ENCODE measurements at regions not wholly inside any gene's neighbourhood (a gene's known extent, or its start where the extent isn't known, plus 50 kb on each side); places are given as distances from the start of the nearest gene placed in this dataset.

DNA sequence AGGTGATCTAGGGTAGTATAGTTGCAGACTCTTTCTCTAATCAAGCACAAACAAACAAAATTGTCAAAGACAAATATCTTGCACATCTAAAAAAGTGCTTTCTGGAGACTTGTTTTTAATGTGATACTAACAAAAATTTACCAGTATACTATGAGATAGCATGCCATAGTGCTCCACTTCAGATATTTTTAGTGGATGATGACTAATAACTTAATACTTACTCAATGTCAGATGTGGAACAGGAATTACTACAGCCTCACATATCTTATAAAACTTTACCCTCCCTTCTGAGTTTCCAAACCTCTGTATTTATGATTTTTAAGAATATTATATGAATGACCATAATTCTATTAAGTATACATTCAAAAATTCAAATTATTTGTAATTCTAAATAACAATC is 1162.0 kb upstream of the SLC39A10 start:
- TF ChIP-seq, protein P1, sequence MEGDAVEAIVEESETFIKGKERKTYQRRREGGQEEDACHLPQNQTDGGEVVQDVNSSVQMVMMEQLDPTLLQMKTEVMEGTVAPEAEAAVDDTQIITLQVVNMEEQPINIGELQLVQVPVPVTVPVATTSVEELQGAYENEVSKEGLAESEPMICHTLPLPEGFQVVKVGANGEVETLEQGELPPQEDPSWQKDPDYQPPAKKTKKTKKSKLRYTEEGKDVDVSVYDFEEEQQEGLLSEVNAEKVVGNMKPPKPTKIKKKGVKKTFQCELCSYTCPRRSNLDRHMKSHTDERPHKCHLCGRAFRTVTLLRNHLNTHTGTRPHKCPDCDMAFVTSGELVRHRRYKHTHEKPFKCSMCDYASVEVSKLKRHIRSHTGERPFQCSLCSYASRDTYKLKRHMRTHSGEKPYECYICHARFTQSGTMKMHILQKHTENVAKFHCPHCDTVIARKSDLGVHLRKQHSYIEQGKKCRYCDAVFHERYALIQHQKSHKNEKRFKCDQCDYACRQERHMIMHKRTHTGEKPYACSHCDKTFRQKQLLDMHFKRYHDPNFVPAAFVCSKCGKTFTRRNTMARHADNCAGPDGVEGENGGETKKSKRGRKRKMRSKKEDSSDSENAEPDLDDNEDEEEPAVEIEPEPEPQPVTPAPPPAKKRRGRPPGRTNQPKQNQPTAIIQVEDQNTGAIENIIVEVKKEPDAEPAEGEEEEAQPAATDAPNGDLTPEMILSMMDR (IDR thresholded peaks at IDR 0.05; ENCODE audit: insufficient read depth, low read depth, low read length), result no peak
- no peak for TF ChIP-seq EZH2 (IDR thresholded peaks at IDR 0.05; ENCODE audit: insufficient read depth, low read length)
